Fibroblast of lung (primary cell): ENCODE measurements at regions not wholly inside any gene's neighbourhood (a gene's known extent, or its start where the extent isn't known, plus 50 kb on each side); places are given as distances from the start of the nearest gene placed in this dataset.

Source experiments
- DNase-seq, 2 donors: peaks; one replicate each; pipeline versions ENCODE4 v3.0.0 to v3.0.0-alpha.2; 2010; ENCODE audit warnings: low read depth in 2 of 2
- H2AFZ ChIP-seq: 2 replicates; pipeline ENCODE4 v1.5.1; 2012; ENCODE audit warnings: low read length, control low read depth, inconsistent platforms
- H3K27ac ChIP-seq: 2 replicates; pipeline ENCODE4 v1.5.1; 2011; ENCODE audit warnings: low read length, control low read depth; ENCODE audit not compliant: insufficient read depth
- H3K27me3 ChIP-seq: 2 replicates; pipeline ENCODE4 v1.5.1; 2011; ENCODE audit warnings: mild to moderate bottlenecking, low read length; ENCODE audit not compliant: control insufficient read depth, insufficient read depth
- H3K36me3 ChIP-seq: 2 replicates; pipeline ENCODE4 v1.5.1; 2011; ENCODE audit warnings: low read length; ENCODE audit not compliant: control insufficient read depth, insufficient read depth
- H3K4me1 ChIP-seq: 2 replicates; pipeline ENCODE4 v1.5.1; 2011; ENCODE audit warnings: low read length; ENCODE audit not compliant: control insufficient read depth, insufficient read depth; ENCODE audit errors: extremely low read depth
- H3K4me2 ChIP-seq: 2 replicates; pipeline ENCODE4 v1.5.1; 2011; ENCODE audit warnings: low read length, control low read depth; ENCODE audit not compliant: insufficient read depth; ENCODE audit errors: extremely low read depth
- H3K4me3 ChIP-seq, 4 experiments: fragments of 200-600 bp in 1 of 4; sonication (generic) in 1 of 4; replicated peaks in 1 of 4; 2 replicates each; pipeline ENCODE4 v1.5.1; 2011 to 2016; ENCODE audit warnings: low read length in 4 of 4, low read depth in 3 of 4, mild to moderate bottlenecking in 3 of 4, control low read depth in 2 of 4, inconsistent platforms in 1 of 4, mixed read lengths in 1 of 4; ENCODE audit not compliant: insufficient read depth in 1 of 4; ENCODE audit errors: control extremely low read depth in 1 of 4
- H3K79me2 ChIP-seq: 2 replicates; pipeline ENCODE4 v1.5.1; 2012; ENCODE audit warnings: mild to moderate bottlenecking, low read length, inconsistent platforms; ENCODE audit not compliant: control insufficient read depth, insufficient read depth
- H3K9ac ChIP-seq: 2 replicates; pipeline ENCODE4 v1.5.1; 2011; ENCODE audit warnings: mild to moderate bottlenecking, low read length, control low read depth; ENCODE audit not compliant: insufficient read depth
- H3K9me3 ChIP-seq: 2 replicates; pipeline ENCODE4 v1.5.1; 2012; ENCODE audit warnings: low read depth, low read length; ENCODE audit not compliant: control insufficient read depth, insufficient read depth
- H4K20me1 ChIP-seq: 2 replicates; pipeline ENCODE4 v1.5.1; 2011; ENCODE audit warnings: low read length; ENCODE audit not compliant: control insufficient read depth, insufficient read depth; ENCODE audit errors: extremely low read depth
- EZH2 ChIP-seq: IDR thresholded peaks from 2 replicates; pipeline ENCODE4 v1.5.1; 2012; ENCODE audit warnings: low read length, control low read depth, mild to moderate bottlenecking; ENCODE audit errors: missing control alignments
- TF ChIP-seq, protein P1 (sequence below), 2 donors: IDR thresholded peaks in 1 of 2; conservative IDR thresholded peaks in 1 of 2; 1 replicate in 1 of 2; 2 replicates in 1 of 2; pipeline ENCODE4 v1.5.1; 2011 to 2012; ENCODE audit warnings: low read length in 2 of 2, control low read depth in 1 of 2, inconsistent platforms in 1 of 2, low read depth in 1 of 2, mild to moderate bottlenecking in 1 of 2

DNA sequence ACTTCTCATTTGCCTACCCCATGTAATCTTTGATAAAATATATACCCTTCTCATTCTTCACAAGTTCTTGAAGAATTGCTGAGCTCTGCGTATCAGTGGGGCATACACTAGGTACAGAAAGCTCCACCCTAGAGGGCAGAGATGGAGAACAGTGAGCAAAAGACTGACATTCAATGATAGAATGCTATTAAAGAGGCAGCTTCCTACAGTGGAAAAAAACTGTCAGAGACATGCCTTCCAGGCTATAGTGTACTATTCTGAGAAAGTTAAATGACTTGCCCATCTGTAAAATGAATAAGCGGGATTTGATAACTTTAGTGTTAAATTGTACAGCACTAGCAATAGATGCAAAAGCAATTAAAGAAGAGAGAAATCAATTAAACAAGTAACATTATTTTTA, 172.8 kb downstream of the SUCNR1 start:
- no peak overlapping the region for H3K4me3 ChIP-seq
- H3K9ac ChIP-seq: no peak overlapping the region
- H3K36me3 ChIP-seq: no peaks in the 10 kb centered on the region

GRCh38 chr3:152047465-152047864, 174.0 kb downstream of the SUCNR1 start:
- H3K27me3 ChIP-seq: no peaks in the 10 kb centered on the region
- no peak overlapping the region for H3K27ac ChIP-seq
- no peak overlapping the region for H3K4me2 ChIP-seq
- H3K36me3 ChIP-seq: no peaks in the 10 kb centered on the region
- H3K9ac ChIP-seq: no peak overlapping the region
- H4K20me1 ChIP-seq: no peaks in the 10 kb centered on the region
- no peak overlapping the region for H3K4me3 ChIP-seq
- H3K79me2 ChIP-seq: no peaks in the 10 kb centered on the region
- H3K9me3 ChIP-seq: no peaks in the 10 kb centered on the region
- peaks cover 6% of the 10 kb centered on the region for H3K4me1 ChIP-seq
- no peak overlapping the region for H2AFZ ChIP-seq
- TF ChIP-seq, protein P1, sequence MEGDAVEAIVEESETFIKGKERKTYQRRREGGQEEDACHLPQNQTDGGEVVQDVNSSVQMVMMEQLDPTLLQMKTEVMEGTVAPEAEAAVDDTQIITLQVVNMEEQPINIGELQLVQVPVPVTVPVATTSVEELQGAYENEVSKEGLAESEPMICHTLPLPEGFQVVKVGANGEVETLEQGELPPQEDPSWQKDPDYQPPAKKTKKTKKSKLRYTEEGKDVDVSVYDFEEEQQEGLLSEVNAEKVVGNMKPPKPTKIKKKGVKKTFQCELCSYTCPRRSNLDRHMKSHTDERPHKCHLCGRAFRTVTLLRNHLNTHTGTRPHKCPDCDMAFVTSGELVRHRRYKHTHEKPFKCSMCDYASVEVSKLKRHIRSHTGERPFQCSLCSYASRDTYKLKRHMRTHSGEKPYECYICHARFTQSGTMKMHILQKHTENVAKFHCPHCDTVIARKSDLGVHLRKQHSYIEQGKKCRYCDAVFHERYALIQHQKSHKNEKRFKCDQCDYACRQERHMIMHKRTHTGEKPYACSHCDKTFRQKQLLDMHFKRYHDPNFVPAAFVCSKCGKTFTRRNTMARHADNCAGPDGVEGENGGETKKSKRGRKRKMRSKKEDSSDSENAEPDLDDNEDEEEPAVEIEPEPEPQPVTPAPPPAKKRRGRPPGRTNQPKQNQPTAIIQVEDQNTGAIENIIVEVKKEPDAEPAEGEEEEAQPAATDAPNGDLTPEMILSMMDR (conservative IDR thresholded peaks at IDR 0.05 in 1 of 2, IDR thresholded peaks at IDR 0.05 in 1 of 2; ENCODE audit: low read depth in 1 of 2, low read length in 2 of 2): no peak
- TF ChIP-seq EZH2: no peak
- DNase-seq: peak; percentile 52 to 59

More for the DNA sequence above, 172.8 kb downstream of the SUCNR1 start:
- DNase-seq: no peak
- H3K27ac ChIP-seq: no peak overlapping the region
- no peaks in the 10 kb centered on the region for H3K27me3 ChIP-seq
- no peak overlapping the region for H3K4me2 ChIP-seq
- no peak overlapping the region for H2AFZ ChIP-seq
- TF ChIP-seq, protein P1 (conservative IDR thresholded peaks at IDR 0.05 in 1 of 2, IDR thresholded peaks at IDR 0.05 in 1 of 2; ENCODE audit: low read depth in 1 of 2, low read length in 2 of 2): no peak
- no peak for TF ChIP-seq EZH2
- no peaks in the 10 kb centered on the region for H3K9me3 ChIP-seq
- no peaks in the 10 kb centered on the region for H4K20me1 ChIP-seq
- H3K79me2 ChIP-seq: no peaks in the 10 kb centered on the region
- H3K4me1 ChIP-seq: no peaks in the 10 kb centered on the region

DNA sequence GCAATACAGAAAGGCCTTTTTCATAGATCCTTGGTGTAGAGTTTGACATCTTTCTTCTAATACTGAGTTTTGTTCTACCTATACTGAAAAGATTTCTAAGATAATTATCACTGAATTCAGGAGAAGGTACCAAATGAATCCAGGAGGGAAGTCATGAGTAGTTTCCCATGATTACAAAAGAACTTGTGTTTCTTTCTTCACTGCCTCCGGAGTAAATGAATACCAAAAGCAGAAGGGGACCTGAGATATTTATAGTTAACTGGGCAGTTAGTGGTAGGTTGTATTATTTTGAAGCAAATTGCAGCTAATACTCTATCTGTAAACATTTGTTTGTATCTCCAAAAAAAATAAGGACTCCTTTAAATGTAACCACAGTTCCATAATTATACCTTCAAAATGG, 175.4 kb downstream of the SUCNR1 start:
- Histone ChIP-seq H3K4me2 (no peak overlapping the region), H3K79me2 (no peaks in the 10 kb centered on the region), H3K9me3 (no peaks in the 10 kb centered on the region), H3K4me3 (no peak overlapping the region), H4K20me1 (no peaks in the 10 kb centered on the region), H2AFZ (no peak overlapping the region), H3K36me3 (no peaks in the 10 kb centered on the region), H3K9ac (no peak overlapping the region), H3K4me1 (peaks cover 6% of the 10 kb centered on the region), H3K27ac (no peak overlapping the region), H3K27me3 (no peaks in the 10 kb centered on the region)
- no peak for TF ChIP-seq EZH2
- TF ChIP-seq, protein P1 (conservative IDR thresholded peaks at IDR 0.05 in 1 of 2, IDR thresholded peaks at IDR 0.05 in 1 of 2; ENCODE audit: low read depth in 1 of 2, low read length in 2 of 2): no peak
- DNase-seq: no peak
